NCI-H524 (cell line): ENCODE measurements at regions not wholly inside any gene's neighbourhood (a gene's known extent, or its start where the extent isn't known, plus 50 kb on each side); places are given as distances from the start of the nearest gene placed in this dataset.
A peak's percentile ranks its signal among the peaks of the same experiment; 100 is the strongest.
"Not testable (repeated sequence)": the region's sequence is repeated elsewhere in the genome, so short reads cannot be mapped to it uniquely, and the experiment has no call there.

ENCODE experiments used
- DNase-seq, 2 experiments: peaks; one replicate each; lab custom pipeline; 2025; lab: John Stamatoyannopoulos, UW

DNA sequence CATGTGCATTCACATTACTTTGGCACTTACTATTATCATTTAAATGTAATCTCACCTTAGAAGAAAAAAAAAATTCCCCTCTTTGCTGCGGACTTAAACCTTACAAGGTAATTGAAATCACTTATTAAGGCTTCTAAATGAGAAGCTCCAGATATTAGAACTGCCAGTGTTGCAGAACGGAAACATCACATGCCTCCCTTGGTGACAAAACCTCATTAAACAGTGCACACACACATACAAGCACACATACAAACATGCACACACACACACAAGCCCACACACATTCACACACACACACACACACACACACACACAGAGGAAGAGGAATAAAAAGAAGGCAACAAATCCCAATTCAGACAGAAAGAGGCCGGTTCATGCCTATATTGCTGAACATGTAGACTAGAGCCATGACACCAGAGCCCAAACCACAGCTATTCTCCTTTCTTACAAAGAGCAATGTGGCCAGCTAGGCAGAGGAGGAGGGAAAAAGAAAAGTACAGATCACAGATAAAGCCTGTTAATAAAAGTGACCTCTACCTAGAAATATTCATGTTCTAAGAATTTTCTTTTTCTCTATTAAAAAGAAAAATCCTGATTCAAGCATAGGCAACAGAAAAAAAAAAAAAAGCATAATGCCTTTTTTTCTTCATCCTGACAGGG lies 405.2 kb upstream of the FLRT2 start:
- DNase-seq = no peak

DNA sequence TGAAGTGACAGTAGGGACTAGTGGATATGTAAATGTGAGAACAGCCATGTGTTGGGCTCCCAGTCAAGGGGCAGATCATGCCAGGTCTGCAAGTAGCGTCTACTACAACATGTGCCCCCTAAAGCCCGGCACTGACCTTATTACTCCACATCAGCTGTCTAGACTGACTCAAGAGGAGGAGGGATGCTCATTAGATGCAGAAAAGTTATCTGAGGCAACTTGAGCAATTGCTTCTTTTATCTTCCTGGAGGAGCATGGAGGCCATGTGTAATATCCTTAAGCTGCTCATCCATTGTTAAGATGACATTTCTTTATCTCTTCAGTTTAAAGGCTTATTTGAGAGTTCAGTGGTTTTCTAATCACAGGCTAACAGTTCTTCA lies 404.7 kb upstream of the FLRT2 start:
- DNase-seq = no peak

DNA sequence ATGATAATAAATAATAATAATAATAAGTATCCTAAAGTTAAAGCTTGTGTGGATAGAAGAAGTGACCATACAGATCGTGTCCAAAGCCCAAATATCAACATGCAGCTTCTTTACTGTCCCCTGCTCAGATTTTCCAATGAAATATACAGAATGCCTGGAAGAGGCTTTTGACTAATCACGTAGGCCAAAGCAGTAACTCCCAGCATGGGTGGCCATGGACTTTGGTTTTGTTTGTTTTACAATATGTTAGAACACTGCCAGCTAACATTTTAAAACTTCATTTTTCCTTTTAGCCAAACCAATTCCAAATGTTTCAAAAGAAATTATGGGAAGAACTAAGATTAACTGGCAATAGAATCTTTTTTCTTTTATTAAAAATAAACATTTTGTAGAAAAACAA lies 400.0 kb upstream of the FLRT2 start:
- DNase-seq = no peak

- DNase-seq = peak; percentile 9 to 30
Measured at GRCh38 chr14:85131226-85131922, 398.6 kb upstream of the FLRT2 start.

GRCh38 chr14:85142982-85143381 lies 387.0 kb upstream of the FLRT2 start:
- DNase-seq = no peak

GRCh38 chr14:85146779-85147178 lies 383.2 kb upstream of the FLRT2 start:
- DNase-seq = no peak

- DNase-seq = no peak
Measured at GRCh38 chr14:85150166-85150565, 379.8 kb upstream of the FLRT2 start.

DNA sequence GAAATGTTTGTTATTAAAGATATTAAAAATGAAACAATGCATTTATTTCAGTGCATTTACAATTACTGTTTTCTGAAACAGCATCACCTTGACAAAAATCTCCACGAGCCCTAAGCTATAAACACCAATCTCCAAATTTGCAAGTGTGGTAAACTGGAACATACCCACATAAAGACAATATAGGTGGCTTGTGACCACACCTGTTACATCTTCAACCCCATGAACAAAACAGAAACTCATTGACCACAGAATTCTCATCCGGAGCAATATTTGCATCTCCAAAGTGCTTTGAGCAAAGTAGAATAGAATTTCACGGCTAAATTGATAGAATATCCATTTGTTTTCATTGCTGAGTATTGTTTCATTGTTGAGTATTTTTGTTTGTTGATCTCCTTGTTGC lies 375.2 kb upstream of the FLRT2 start:
- no peak for DNase-seq

- DNase-seq = no peak
Measured at GRCh38 chr14:85156319-85156718, 373.6 kb upstream of the FLRT2 start.

- DNase-seq = no peak
Measured at GRCh38 chr14:85159726-85160125, 370.2 kb upstream of the FLRT2 start.

DNA sequence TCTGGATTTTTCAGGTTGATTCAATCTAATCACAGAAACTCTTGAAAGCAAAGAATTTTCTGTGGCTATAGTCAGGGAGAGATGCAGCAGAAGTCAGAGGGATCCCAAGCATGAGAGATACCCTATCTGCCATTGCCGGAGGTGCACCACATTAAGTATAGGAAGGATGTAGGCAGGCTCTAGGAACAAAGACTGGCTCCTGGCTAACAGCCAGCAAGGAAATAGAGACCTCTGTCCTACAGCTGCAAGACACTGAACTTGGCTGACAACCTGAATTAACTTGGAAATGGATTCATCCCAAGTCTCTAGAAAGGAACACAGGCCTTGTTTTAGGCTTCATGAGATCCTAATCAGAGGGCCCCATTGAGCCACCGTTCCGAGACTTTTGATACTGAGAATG lies 364.9 kb upstream of the FLRT2 start:
- peak in 1 of 2 experiments; percentile 18 for DNase-seq

- DNase-seq = no peak
Measured at GRCh38 chr14:85169381-85169780, 360.6 kb upstream of the FLRT2 start.

- no peak for DNase-seq
Measured at GRCh38 chr14:85172290-85172689, 357.7 kb upstream of the FLRT2 start.

DNA sequence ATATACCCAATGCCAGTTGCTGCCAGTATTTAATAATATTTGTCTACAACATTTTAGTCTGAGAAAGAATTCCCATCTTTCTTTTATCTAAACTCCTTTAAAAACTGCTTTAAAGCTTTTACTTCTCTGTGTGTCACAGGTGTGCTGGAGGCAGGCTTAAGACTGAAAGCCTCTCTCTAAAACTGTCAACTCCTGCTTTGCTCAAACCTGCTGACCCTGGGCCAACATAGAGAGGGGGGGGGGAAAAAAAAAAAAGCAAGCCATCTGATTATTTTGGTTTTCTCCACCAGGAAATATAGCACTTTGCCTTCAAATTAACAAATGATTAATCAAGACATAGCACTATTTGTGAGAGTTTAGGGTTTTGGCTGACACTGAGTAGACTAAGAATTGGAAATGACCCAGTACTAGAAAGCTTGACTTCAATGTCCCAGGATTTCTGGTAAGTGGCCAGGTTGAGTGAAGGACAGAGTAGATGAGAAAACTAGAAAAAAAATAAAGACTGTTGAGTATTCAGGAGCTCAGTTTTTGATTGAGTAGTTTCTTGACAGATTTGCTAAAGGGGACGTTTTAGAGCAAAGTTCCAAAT lies 357.0 kb upstream of the FLRT2 start:
- DNase-seq = no peak

DNA sequence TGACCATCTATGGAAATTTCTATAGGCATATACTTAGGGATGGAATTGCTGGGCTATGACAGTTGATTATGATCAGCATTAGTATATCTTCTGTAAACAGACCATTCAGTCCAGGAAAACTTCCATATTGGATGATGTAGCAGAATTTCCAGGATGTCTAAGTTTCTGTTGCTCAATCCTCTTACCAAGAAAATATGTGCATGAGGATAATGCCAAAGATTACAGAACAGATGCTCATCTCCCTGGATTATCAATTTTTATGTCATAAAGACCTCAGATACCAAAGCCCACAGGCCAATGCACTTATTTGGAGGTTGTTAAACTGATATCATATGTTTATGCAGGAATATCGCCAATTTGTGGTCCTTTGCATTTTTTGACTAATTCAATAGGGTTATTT lies 354.4 kb upstream of the FLRT2 start:
- peak in 1 of 2 experiments; percentile 63 for DNase-seq

GRCh38 chr14:85178864-85179263 lies 351.1 kb upstream of the FLRT2 start:
- DNase-seq = no peak

- DNase-seq = no peak
Measured at GRCh38 chr14:85180876-85181275, 349.1 kb upstream of the FLRT2 start.

- no peak for DNase-seq
Measured at GRCh38 chr14:85182282-85182681, 347.7 kb upstream of the FLRT2 start.

DNA sequence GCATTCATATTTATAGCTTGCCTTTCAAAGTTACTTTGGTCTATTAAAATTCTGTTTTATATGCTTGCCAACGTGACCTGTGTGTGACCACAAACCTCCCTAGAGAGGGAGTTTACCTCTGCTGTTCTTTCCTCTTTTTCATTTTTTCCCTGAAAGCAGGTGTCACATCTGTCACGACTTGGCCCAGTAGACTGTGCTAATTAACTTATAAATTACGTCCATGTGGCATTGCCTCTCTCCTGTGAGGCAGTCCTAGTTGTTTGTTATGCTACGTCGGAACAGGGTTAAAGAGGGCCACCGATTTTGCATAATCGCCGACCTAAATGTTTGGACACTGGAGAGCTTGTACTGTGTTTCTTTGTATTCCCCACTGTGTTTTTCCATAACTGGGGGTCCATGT lies 343.9 kb upstream of the FLRT2 start:
- peak; percentile 39 to 57 for DNase-seq

DNA sequence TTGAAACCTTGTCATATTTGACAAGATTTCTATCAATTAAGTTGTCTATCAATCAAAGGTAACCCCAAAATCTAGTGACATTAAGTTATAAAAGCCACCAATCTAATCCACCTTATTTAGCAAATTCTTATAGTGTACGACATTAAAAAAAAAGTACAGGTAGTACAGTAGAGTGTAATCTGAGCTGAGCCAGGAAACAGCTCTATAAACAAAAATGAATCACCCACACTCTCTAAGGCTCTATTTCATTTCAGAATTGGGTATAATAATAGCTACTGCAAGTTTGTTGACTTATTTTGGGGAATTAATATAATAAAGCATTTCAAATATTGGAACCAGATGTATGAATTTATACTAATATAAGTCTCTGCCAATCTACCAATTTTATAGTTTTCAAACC lies 342.4 kb upstream of the FLRT2 start:
- no peak for DNase-seq

- no peak for DNase-seq
Measured at GRCh38 chr14:85188836-85189235, 341.1 kb upstream of the FLRT2 start.

DNA sequence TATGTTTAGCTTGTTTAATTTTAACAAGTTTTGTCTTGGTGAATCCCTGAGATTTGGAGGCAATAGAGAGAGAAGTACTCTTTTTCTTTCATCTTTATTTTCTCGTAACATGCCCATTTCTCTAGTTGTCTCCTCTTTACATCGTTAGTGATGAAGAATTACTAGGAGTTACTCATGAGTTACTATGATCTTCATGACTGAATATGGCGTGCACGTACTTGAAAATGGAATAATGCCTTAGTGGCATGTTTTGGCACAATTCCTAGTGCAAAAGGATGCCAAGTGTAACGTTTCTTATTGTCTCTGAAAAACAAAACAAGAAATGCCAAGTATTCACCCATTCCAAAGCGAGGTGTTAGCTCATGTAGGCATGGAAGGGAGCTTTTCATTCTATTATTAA lies 340.7 kb upstream of the FLRT2 start:
- DNase-seq = not testable (repeated sequence)

DNA sequence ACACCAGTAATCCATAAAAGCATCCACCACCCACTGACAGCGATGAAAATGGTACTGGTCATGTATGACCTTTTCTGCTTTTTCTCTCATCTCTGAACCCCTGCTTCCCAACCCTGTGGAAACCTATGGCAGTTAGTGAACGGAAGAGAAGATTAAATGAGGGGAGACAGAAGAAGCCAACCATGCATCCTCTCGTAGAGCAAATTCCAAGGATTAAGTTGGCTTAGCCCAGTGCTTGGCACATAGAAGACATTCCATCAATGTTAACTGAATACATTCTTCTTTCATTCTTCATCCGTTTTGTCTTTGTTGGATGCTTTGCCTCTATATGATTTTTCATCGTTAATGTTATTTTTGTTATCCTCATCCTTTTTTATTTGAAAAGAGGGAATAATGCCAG lies 339.7 kb upstream of the FLRT2 start:
- DNase-seq = no peak

DNA sequence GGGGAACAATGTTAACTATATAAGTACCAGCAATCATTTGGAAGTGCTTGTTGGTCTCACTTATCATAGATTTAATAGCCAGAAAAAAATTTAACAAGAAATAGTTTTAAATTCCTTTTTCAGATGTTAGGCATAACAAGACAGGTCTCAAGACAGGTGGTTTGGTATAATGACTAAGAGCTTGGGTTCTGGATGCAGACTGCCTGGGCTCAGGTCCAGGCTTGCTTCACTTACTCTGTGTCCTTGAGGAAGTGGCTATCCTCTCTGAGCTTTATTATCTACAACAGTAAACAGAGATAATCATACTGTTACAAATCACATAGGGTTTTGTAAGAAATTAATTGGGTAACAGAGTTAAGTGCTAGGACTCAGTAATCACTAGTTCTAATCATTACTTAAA lies 338.0 kb upstream of the FLRT2 start:
- DNase-seq = no peak
